ENCODE measurements at regions not wholly inside any gene's neighbourhood (a gene's known extent, or its start where the extent isn't known, plus 50 kb on each side); places are given as distances from the start of the nearest gene placed in this dataset.

DNA sequence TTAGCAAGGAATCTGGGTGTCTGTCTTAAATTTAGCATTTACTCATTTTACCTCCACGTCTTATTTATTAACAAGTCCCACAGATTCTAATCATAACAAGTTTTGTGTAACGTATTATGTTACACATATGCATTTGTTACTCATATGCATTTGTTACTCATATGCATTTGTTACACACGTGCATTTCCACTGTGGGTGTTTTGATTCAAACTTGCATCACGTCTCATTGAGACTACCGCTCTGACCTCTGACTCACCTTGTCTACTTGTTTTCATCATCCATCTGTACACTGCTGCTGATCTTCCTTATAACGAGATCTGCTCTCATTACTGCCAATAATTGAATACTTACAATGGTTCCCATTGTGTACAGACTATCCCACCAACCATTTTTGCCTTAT lies 1141.4 kb downstream of the TBL1XR1 start:
- intact Hi-C loops (cut with DNase I): no loop called here
- TF ChIP-seq, protein P1, sequence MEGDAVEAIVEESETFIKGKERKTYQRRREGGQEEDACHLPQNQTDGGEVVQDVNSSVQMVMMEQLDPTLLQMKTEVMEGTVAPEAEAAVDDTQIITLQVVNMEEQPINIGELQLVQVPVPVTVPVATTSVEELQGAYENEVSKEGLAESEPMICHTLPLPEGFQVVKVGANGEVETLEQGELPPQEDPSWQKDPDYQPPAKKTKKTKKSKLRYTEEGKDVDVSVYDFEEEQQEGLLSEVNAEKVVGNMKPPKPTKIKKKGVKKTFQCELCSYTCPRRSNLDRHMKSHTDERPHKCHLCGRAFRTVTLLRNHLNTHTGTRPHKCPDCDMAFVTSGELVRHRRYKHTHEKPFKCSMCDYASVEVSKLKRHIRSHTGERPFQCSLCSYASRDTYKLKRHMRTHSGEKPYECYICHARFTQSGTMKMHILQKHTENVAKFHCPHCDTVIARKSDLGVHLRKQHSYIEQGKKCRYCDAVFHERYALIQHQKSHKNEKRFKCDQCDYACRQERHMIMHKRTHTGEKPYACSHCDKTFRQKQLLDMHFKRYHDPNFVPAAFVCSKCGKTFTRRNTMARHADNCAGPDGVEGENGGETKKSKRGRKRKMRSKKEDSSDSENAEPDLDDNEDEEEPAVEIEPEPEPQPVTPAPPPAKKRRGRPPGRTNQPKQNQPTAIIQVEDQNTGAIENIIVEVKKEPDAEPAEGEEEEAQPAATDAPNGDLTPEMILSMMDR (IDR thresholded peaks at IDR 0.05): no peak
- WGBS, 2 donors: 63 to 79% methylated on average over 6 of the region's 6 CpGs
- no peaks in the 10 kb centered on the region for H3K27me3 ChIP-seq
- no peak overlapping the region for H3K4me3 ChIP-seq
- H3K36me3 ChIP-seq: no peaks in the 10 kb centered on the region
- H3K4me1 ChIP-seq: no peaks in the 10 kb centered on the region
- DNase-seq (no peak), FAIRE-seq (no peak), ATAC-seq (no peak)
- H3K27ac ChIP-seq: no peak overlapping the region
- no peaks in the 10 kb centered on the region for H3K9me3 ChIP-seq

DNA sequence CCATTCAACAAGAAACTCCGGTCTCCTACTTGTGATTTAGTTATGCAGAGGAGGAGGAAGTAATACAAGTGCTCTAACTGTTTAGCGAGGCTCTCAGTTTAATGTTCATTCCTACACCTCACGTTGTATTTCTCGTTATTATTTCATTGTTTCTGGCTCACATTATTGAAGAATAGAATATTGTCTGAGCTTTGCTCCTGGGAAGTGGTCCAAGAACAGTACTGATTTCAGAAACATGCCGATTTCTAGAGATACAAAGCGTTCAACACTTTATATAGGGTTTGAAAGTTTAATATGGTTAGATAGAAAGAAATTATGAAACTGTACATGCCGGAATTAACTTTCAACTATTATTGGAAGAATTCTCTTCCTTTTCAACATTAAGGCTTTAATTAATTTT lies 1145.5 kb downstream of the TBL1XR1 start:
- no peaks in the 10 kb centered on the region for H3K27me3 ChIP-seq
- WGBS, 2 donors: 72 to 80% methylated on average over 7 of the region's 7 CpGs
- H3K4me1 ChIP-seq: no peaks in the 10 kb centered on the region
- no peak for ATAC-seq
- intact Hi-C loops (cut with DNase I): no loop called here
- no peaks in the 10 kb centered on the region for H3K36me3 ChIP-seq
- TF ChIP-seq, protein P1 (IDR thresholded peaks at IDR 0.05): no peak
- no peak for FAIRE-seq
- no peak overlapping the region for H3K27ac ChIP-seq
- no peak for DNase-seq
- no peaks in the 10 kb centered on the region for H3K9me3 ChIP-seq
- no peak overlapping the region for H3K4me3 ChIP-seq

DNA sequence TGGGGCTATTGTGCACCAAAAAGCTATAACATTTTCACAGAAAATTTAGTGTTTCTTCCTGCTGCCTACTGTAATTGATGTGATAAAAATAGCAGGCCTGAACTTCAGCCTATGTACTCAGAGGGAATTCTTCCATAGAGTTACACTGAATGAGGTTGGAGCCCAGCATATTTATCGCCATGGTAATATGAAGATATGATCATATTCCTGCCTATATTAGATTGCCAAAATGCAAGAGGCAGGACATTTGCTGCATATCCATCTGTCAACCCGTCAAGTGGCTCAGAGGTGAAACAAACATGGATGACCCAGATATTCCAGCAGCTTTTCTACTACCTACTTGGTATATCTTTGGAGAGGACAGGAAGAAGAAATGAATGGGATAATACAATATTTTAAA lies 1150.6 kb downstream of the TBL1XR1 start:
- H3K4me3 ChIP-seq: no peak overlapping the region
- no peaks in the 10 kb centered on the region for H3K9me3 ChIP-seq
- ATAC-seq (no peak), FAIRE-seq (no peak), DNase-seq (no peak)
- H3K27ac ChIP-seq: no peak overlapping the region
- TF ChIP-seq, protein P1 (IDR thresholded peaks at IDR 0.05): no peak
- no peaks in the 10 kb centered on the region for H3K27me3 ChIP-seq
- intact Hi-C loops (cut with DNase I): no loop called here
- WGBS, 2 donors: 79 to 84% methylated on average over 2 of the region's 2 CpGs
- no peaks in the 10 kb centered on the region for H3K4me1 ChIP-seq
- H3K36me3 ChIP-seq: no peaks in the 10 kb centered on the region

DNA sequence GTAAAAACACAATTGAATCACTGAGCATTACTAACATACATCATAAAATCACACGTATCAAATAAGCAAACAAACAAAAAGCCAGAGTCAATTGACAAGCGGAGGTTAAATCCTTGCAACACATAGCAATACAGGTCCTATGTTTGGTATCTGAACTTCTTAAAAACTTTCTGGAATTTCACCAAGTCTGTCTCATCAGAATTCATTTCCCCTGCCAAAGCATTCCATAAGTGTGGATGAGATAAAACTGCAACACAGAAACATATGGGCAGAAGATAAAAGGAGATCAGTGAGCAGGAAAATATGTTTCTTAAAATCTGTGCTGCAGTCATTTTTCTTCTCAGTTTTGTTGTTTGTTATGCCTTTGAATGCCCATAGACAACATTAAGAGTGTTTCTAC lies 1155.5 kb downstream of the TBL1XR1 start:
- intact Hi-C loops (cut with DNase I): no loop called here
- 58 to 68% methylated on average over 2 of the region's 2 CpGs for WGBS, 2 donors
- Histone ChIP-seq H3K4me3 (no peak overlapping the region), H3K9me3 (no peaks in the 10 kb centered on the region), H3K4me1 (no peaks in the 10 kb centered on the region), H3K36me3 (no peaks in the 10 kb centered on the region), H3K27me3 (no peaks in the 10 kb centered on the region), H3K27ac (no peak overlapping the region)
- no peak for DNase-seq
- no peak for ATAC-seq
- TF ChIP-seq, protein P1 (IDR thresholded peaks at IDR 0.05): no peak
- FAIRE-seq: no peak

DNA sequence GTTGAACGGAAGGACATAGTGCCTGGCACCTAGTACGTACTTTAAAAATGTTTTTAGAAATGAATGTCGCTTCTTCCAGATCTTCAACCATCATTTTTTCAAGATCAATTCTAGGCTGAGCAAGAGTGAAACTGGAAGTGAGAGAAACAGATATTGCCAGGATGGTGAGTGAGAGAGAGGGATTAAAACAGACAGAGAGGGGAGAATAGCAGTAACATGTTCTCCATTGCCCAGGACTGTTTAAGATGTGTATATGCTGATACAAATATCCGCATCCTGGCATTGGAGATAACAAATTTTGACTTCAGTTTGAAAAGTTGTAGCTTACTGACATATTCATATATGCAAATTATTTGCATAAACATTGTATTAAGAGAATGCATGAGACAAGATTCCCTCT lies 1156.1 kb downstream of the TBL1XR1 start:
- no peaks in the 10 kb centered on the region for H3K36me3 ChIP-seq
- H3K9me3 ChIP-seq: no peaks in the 10 kb centered on the region
- H3K27ac ChIP-seq: no peak overlapping the region
- FAIRE-seq: no peak
- WGBS, 2 donors: 81 to 87% methylated on average over 4 of the region's 4 CpGs
- no peak for ATAC-seq
- H3K4me1 ChIP-seq: no peaks in the 10 kb centered on the region
- no peaks in the 10 kb centered on the region for H3K27me3 ChIP-seq
- TF ChIP-seq, protein P1 (IDR thresholded peaks at IDR 0.05): no peak
- intact Hi-C loops (cut with DNase I): no loop called here
- no peak for DNase-seq
- no peak overlapping the region for H3K4me3 ChIP-seq
